WERI-Rb-1 (cell line): ENCODE measurements at regions not wholly inside any gene's neighbourhood (a gene's known extent, or its start where the extent isn't known, plus 50 kb on each side); places are given as distances from the start of the nearest gene placed in this dataset.
"Not testable (repeated sequence)": the region's sequence is repeated elsewhere in the genome, so short reads cannot be mapped to it uniquely, and the experiment has no call there.

Experiments
- DNase-seq: peaks from one replicate; pipeline ENCODE4 v3.0.0-alpha.2; 2020
- H3K27ac ChIP-seq: fragments of 250-450 bp; sonication (Bioruptor Pico); 2 replicates; pipeline ENCODE4 v1.5.1; 2020; ENCODE audit warnings: mild to moderate bottlenecking, moderate library complexity
- H3K27me3 ChIP-seq: fragments of 250-450 bp; sonication (Bioruptor Pico); 2 replicates; pipeline ENCODE4 v1.5.1; 2021; ENCODE audit warnings: mild to moderate bottlenecking, low read depth, moderate library complexity; ENCODE audit not compliant: insufficient read depth, severe bottlenecking
- H3K36me3 ChIP-seq: fragments of 250-450 bp; sonication (Bioruptor Pico); 2 replicates; pipeline ENCODE4 v1.5.1; 2020; ENCODE audit warnings: mild to moderate bottlenecking, moderate library complexity
- H3K4me3 ChIP-seq: 2 replicates; pipeline ENCODE4 v1.5.1; 2011; ENCODE audit warnings: low read depth, mild to moderate bottlenecking, control low read depth, low read length
- H3K9me3 ChIP-seq: fragments of 250-450 bp; sonication (Bioruptor Pico); 2 replicates; pipeline ENCODE4 v1.5.1; 2021; ENCODE audit warnings: mild to moderate bottlenecking, moderate library complexity; ENCODE audit not compliant: severe bottlenecking
- CTCF ChIP-seq: IDR thresholded peaks from 2 replicates; pipeline ENCODE4 v1.5.1; 2011; ENCODE audit warnings: low read depth, mild to moderate bottlenecking, control low read depth, inconsistent platforms, low read length

- H3K9me3 ChIP-seq = no peaks in the 10 kb centered on the region
- TF ChIP-seq CTCF = no peak
- no peaks in the 10 kb centered on the region for H3K36me3 ChIP-seq
- H3K4me3 ChIP-seq = no peak overlapping the region
- H3K27me3 ChIP-seq = no peaks in the 10 kb centered on the region
- no peak for DNase-seq
- H3K27ac ChIP-seq = no peak overlapping the region
Observed at GRCh38 chr19:27806471-27807070, 1406.4 kb downstream of the UQCRFS1 start.

GRCh38 chr19:27805848-27806247 is 1407.1 kb downstream of the UQCRFS1 start:
- H3K27me3 ChIP-seq = no peaks in the 10 kb centered on the region
- no peak overlapping the region for H3K27ac ChIP-seq
- no peaks in the 10 kb centered on the region for H3K9me3 ChIP-seq
- H3K4me3 ChIP-seq = no peak overlapping the region
- H3K36me3 ChIP-seq = no peaks in the 10 kb centered on the region
- TF ChIP-seq CTCF = no peak
- DNase-seq = no peak

GRCh38 chr19:27802293-27802692 is 1410.7 kb downstream of the UQCRFS1 start:
- not testable (repeated sequence) for H3K36me3 ChIP-seq, H3K27ac ChIP-seq, H3K9me3 ChIP-seq, H3K4me3 ChIP-seq, H3K27me3 ChIP-seq
- peak; percentile 59 for TF ChIP-seq CTCF
- peak; percentile 65 for DNase-seq

GRCh38 chr19:27796540-27796939 is 1416.4 kb downstream of the UQCRFS1 start:
- TF ChIP-seq CTCF = no peak

GRCh38 chr19:27796073-27796472 is 1416.9 kb downstream of the UQCRFS1 start:
- H3K36me3 ChIP-seq = peaks cover 18% of the 10 kb centered on the region

More at GRCh38 chr19:27796540-27796939, 1416.4 kb downstream of the UQCRFS1 start:
- Histone ChIP-seq H3K36me3 (peaks cover 14% of the 10 kb centered on the region), H3K27me3 (no peaks in the 10 kb centered on the region), H3K4me3 (no peak overlapping the region), H3K27ac (no peak overlapping the region), H3K9me3 (no peaks in the 10 kb centered on the region)
- no peak for DNase-seq

More at GRCh38 chr19:27796073-27796472, 1416.9 kb downstream of the UQCRFS1 start:
- H3K27ac ChIP-seq = no peak overlapping the region
- no peak for DNase-seq
- no peaks in the 10 kb centered on the region for H3K9me3 ChIP-seq
- H3K4me3 ChIP-seq = no peak overlapping the region
- no peaks in the 10 kb centered on the region for H3K27me3 ChIP-seq
- no peak for TF ChIP-seq CTCF
